SK-N-MC (cell line): ENCODE measurements at regions not wholly inside any gene's neighbourhood (a gene's known extent, or its start where the extent isn't known, plus 50 kb on each side); places are given as distances from the start of the nearest gene placed in this dataset.

Source experiments
- EZH2 ChIP-seq: fragments of 200-600 bp; sonication (generic); IDR thresholded peaks from one replicate; pipeline ENCODE4 v1.6.1; 2017; ENCODE audit warnings: antibody characterized with exemption
- POLR2AphosphoS5 ChIP-seq: IDR thresholded peaks from 2 replicates; pipeline ENCODE4 v1.6.1; 2012; ENCODE audit warnings: mild to moderate bottlenecking, low read depth, low read length, borderline replicate concordance

DNA sequence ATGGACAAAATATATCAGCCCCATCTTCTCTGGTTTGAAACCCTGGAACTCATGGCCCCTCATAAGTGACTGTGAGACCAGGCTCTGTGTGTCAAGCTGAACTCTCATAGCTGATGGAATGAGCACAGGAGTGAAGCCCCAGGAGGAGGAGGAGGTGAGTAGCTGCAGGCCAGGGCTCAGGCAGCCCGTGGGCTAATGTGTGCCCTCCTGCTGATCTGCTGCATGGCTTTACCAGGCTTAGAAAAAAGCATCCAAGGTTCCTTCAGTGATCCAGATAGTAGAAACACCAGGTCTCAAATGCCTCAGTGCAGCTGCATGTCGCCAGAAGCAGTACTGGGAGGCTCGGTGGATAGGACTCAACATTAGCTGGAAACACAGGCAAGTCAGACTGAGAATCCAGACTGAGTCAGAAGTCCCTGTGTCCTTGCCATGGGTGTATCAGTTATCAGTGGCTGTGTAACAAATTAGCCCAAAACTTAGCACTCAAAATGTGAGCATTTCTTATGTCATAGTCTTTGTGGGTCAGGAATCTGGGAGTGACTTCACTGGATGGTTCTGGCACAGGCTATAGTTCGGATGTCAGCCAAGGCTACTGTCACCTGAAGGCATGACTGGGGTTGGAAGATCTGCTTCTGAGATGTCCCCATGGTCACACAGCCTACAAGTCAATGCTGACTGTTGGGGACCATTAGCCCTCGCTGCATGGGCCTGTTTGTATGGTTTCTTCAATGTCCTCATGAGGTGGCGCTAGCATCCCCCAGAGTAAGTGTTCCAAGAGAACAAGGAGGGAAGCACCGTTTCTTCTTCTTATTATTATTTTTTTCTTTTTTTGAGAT lies 255.4 kb upstream of the IRF2BP2 start:
- TF ChIP-seq EZH2 (no peak), POLR2AphosphoS5 (no peak)
